ENCODE measurements at regions not wholly inside any gene's neighbourhood (a gene's known extent, or its start where the extent isn't known, plus 50 kb on each side); places are given as distances from the start of the nearest gene placed in this dataset.

DNA sequence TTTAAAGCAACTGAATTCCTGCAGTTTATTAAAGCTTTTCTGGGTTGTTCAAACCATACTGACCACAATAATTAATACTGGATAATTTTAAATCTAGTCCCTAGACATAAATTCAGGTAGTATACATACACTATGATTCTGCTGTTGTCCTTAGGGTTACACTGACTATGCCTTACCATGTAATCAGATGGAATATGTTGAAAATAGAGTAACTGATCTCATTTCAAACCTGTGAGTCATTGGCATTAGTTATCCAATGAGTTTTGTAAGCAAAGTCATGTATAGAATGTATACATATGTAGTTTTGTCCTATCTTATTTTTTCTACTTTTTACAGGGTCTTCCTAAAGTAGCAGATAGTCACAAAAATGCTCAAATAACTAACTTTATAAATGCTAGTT, 517.1 kb upstream of the CCDC54 start:
- Histone ChIP-seq H3K4me1 (ENCODE audit: control insufficient read depth, insufficient read depth, low read length) (peaks cover 6% of the 10 kb centered on the region), H3K9ac (ENCODE audit: low read depth, low read length) (no peak overlapping the region), H3K36me3 (ENCODE audit: control insufficient read depth, insufficient read depth, low read length) (no peaks in the 10 kb centered on the region), H3K27me3 (ENCODE audit: control insufficient read depth, insufficient read depth, low read length) (no peaks in the 10 kb centered on the region), H3K4me3 (ENCODE audit: low read depth, low read length) (no peak overlapping the region), H3K9me3 (ENCODE audit: control insufficient read depth, insufficient read depth, low read length) (no peaks in the 10 kb centered on the region)

DNA sequence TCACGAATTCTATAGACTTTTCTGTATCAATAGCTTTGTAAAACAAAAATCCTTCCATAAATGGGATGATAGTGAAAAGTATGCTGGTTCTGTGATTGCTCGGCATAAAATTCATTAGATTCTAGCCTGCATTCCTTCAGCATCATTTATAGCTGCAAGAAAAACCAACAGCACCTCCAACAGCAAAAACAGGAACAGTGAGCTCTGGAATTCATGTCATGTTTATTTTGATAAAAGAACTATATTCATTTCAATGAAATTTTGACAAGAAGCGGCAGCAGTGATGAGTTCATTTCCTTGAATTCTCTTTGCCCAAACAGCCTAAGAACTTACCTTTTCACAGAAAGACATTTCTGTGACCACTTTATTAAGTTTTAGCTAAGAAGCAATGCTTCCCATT, 515.2 kb upstream of the CCDC54 start:
- H3K9ac ChIP-seq (ENCODE audit: low read depth, low read length): no peak overlapping the region
- no peaks in the 10 kb centered on the region for H3K9me3 ChIP-seq (ENCODE audit: control insufficient read depth, insufficient read depth, low read length)
- no peaks in the 10 kb centered on the region for H3K27me3 ChIP-seq (ENCODE audit: control insufficient read depth, insufficient read depth, low read length)
- H3K4me1 ChIP-seq (ENCODE audit: control insufficient read depth, insufficient read depth, low read length): peaks cover 6% of the 10 kb centered on the region
- H3K4me3 ChIP-seq (ENCODE audit: low read depth, low read length): no peak overlapping the region
- no peaks in the 10 kb centered on the region for H3K36me3 ChIP-seq (ENCODE audit: control insufficient read depth, insufficient read depth, low read length)

DNA sequence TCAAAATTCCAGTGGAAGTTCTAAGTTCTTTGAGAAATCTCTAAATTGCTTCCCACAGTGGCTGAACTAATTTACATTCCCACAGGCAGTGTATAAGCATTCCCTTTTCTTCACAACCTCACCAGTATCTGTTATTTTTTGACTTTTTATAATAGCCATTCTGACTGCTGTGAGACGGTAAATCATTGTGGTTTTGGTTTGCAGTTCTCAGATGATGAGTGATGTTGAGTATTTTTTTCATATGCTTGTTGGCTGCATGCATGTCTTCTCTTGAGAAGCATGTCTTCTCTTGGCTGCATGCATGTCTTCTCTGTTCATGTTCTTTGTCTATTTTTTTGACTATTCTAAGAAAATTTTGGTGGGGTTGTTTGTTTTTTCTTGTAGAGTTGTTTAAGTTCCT, 499.6 kb upstream of the CCDC54 start:
- no peaks in the 10 kb centered on the region for H3K27me3 ChIP-seq (ENCODE audit: control insufficient read depth, insufficient read depth, low read length)
- no peak overlapping the region for H3K4me3 ChIP-seq (ENCODE audit: low read depth, low read length)
- H3K9me3 ChIP-seq (ENCODE audit: control insufficient read depth, insufficient read depth, low read length): no peaks in the 10 kb centered on the region
- no peaks in the 10 kb centered on the region for H3K36me3 ChIP-seq (ENCODE audit: control insufficient read depth, insufficient read depth, low read length)
- H3K9ac ChIP-seq (ENCODE audit: low read depth, low read length): no peak overlapping the region
- H3K4me1 ChIP-seq (ENCODE audit: control insufficient read depth, insufficient read depth, low read length): peaks cover 8% of the 10 kb centered on the region

DNA sequence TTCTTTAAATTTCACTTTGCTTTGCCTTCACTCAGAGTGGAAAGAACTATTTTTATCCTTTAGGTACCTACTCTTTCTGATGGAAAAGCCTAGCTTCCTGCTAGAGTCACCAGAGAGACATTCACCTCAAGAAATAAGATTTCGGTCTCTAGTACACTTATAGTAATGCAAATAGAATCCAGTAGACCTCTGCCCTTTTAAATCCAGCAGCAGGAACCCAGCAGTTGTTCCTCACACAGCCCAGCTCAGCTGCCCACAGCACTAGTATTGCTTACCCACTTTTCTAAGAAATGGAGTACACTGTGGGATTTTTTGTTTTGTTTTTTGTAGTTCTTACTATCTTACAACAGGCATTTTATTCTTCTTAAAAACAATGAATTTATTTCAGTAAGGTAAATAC, 497.0 kb upstream of the CCDC54 start:
- H3K9me3 ChIP-seq (ENCODE audit: control insufficient read depth, insufficient read depth, low read length): no peaks in the 10 kb centered on the region
- no peak overlapping the region for H3K9ac ChIP-seq (ENCODE audit: low read depth, low read length)
- H3K4me3 ChIP-seq (ENCODE audit: low read depth, low read length): no peak overlapping the region
- H3K36me3 ChIP-seq (ENCODE audit: control insufficient read depth, insufficient read depth, low read length): no peaks in the 10 kb centered on the region
- no peaks in the 10 kb centered on the region for H3K27me3 ChIP-seq (ENCODE audit: control insufficient read depth, insufficient read depth, low read length)
- peaks cover 8% of the 10 kb centered on the region for H3K4me1 ChIP-seq (ENCODE audit: control insufficient read depth, insufficient read depth, low read length)

DNA sequence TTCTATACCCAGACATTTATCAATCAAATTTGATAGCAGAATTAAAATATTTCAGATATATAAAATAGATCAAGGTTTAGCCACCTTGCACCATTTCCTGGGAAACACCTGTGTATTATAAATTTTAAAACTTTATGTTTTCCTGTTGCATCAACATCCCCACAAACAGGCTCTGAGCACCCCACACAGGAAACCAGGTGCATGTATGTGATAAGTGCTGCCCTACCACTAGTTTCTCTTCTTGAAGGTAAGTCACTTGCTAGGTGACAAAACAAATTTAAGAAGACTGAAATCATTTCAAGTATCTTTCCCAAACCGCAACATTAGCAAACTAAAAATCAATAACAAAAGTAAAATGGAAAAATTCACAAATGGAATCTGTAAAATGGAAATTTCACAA, 496.1 kb upstream of the CCDC54 start:
- Histone ChIP-seq H3K36me3 (ENCODE audit: control insufficient read depth, insufficient read depth, low read length) (no peaks in the 10 kb centered on the region), H3K4me3 (ENCODE audit: low read depth, low read length) (no peak overlapping the region), H3K27me3 (ENCODE audit: control insufficient read depth, insufficient read depth, low read length) (no peaks in the 10 kb centered on the region), H3K9ac (ENCODE audit: low read depth, low read length) (no peak overlapping the region), H3K9me3 (ENCODE audit: control insufficient read depth, insufficient read depth, low read length) (no peaks in the 10 kb centered on the region), H3K4me1 (ENCODE audit: control insufficient read depth, insufficient read depth, low read length) (peaks cover 8% of the 10 kb centered on the region)

DNA sequence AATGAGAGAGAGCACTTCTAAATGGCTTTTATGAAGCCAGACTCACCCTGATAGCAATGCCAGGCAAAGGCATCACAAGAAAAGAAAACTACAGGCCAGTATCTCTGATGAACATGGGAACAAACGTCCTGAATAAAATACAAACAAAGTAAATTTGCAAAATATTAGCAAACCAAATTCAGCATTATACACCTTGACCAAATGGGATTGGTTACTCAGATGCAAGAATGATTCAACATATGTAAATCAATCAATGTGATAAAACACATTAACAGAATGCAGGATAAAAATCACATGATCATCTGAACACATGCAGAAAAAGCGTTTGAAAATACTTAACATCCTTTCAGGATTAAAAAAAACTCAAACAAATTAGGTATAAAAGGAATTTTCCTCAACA, 494.9 kb upstream of the CCDC54 start:
- peaks cover 8% of the 10 kb centered on the region for H3K4me1 ChIP-seq (ENCODE audit: control insufficient read depth, insufficient read depth, low read length)
- no peak overlapping the region for H3K4me3 ChIP-seq (ENCODE audit: low read depth, low read length)
- no peaks in the 10 kb centered on the region for H3K9me3 ChIP-seq (ENCODE audit: control insufficient read depth, insufficient read depth, low read length)
- peaks cover 5% of the 10 kb centered on the region for H3K36me3 ChIP-seq (ENCODE audit: control insufficient read depth, insufficient read depth, low read length)
- no peaks in the 10 kb centered on the region for H3K27me3 ChIP-seq (ENCODE audit: control insufficient read depth, insufficient read depth, low read length)
- no peak overlapping the region for H3K9ac ChIP-seq (ENCODE audit: low read depth, low read length)

DNA sequence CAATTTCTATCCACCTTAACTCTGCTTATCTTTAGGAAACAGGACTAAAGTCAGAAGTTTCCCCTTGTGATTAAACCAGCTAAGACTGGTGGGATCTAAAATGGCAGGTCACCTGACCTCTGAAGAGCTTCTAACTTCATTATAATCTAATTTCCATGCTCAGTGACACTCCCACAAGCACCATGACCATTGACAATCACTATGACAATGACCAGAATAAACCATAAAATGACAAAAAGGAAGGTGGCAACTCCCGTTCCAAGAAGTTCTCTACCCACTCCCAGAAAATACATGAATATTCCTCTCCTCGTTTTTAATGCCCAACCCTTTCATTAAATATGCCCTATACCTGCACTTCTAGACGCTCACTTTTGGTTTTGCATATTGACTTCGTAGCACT, 471.2 kb upstream of the CCDC54 start:
- Histone ChIP-seq H3K4me3 (ENCODE audit: low read depth, low read length) (no peak overlapping the region), H3K27me3 (ENCODE audit: control insufficient read depth, insufficient read depth, low read length) (no peaks in the 10 kb centered on the region), H3K9ac (ENCODE audit: low read depth, low read length) (no peak overlapping the region), H3K36me3 (ENCODE audit: control insufficient read depth, insufficient read depth, low read length) (no peaks in the 10 kb centered on the region), H3K4me1 (ENCODE audit: control insufficient read depth, insufficient read depth, low read length) (no peaks in the 10 kb centered on the region), H3K9me3 (ENCODE audit: control insufficient read depth, insufficient read depth, low read length) (peaks cover 4% of the 10 kb centered on the region)

DNA sequence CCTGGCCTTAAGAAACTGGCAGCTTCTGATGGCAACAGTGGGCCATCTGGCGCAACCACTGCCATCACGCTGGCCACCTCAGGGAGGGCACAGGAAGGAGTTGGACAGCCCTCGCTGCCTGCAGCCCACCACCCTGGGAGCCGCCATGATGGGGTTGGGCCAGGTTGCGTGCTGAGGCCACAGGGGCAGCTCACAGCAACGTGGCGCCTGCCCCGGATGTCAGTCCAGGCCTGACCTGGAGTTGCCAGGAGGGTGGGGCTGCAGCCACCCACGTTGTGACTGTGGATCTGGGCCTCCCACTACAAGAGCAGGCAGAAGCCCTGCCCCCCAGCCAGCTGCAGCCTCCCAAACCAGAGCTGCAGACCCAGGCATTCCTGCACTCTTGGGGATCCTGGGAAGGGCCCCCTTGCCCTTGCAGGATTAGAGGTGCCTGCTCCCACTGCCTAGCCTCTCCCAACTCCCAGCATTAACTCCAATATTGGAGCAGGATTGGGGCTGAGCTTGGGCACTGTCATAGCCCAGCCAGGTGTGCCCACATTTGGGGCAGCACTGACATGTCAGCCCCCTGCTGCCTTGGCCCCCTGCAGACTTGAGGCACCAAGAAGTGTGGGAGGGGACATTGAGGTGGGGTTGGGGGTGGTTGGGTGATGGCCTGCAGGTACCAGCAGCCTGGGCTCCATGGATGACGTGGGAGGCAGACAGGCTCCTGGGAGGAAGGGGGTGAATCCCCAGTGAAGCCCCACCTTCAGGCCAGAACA, 468.9 kb upstream of the CCDC54 start:
- H3K9ac ChIP-seq (ENCODE audit: low read depth, low read length): no peak overlapping the region
- peaks cover 4% of the 10 kb centered on the region for H3K9me3 ChIP-seq (ENCODE audit: control insufficient read depth, insufficient read depth, low read length)
- H3K4me3 ChIP-seq (ENCODE audit: low read depth, low read length): no peak overlapping the region
- no peaks in the 10 kb centered on the region for H3K27me3 ChIP-seq (ENCODE audit: control insufficient read depth, insufficient read depth, low read length)
- H3K4me1 ChIP-seq (ENCODE audit: control insufficient read depth, insufficient read depth, low read length): peaks cover 6% of the 10 kb centered on the region
- no peaks in the 10 kb centered on the region for H3K36me3 ChIP-seq (ENCODE audit: control insufficient read depth, insufficient read depth, low read length)

DNA sequence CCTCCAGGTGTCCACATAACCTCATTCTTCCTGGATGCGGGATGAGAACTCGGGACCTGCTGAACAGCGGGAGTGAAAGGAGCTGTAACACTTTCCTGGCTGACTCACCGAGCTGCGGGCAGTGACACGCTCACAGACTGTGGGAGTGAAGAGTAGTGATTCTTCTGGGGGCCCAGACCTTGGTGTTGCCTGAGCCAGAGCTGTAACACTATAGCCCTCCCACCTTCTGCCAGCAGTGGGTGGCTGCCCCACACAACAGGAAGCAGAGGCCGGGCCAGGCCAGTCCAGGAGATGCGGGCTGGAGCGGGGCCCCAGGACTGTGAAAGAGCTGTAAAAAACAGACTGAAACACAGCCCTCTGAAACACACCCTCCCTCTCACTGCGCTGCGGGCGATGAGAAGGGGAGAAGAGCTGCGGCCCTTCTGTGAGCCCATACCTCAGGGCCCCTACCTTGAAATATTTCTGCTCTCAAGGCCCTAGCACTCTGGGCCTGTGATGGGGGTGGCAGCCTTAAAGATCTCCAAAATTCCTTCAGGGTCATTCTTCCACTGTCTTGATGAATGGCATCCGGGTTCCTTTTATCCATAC, 464.0 kb upstream of the CCDC54 start:
- H3K4me3 ChIP-seq (ENCODE audit: low read depth, low read length): peak overlapping the region; percentile 23
- H3K9me3 ChIP-seq (ENCODE audit: control insufficient read depth, insufficient read depth, low read length): peaks cover 4% of the 10 kb centered on the region
- H3K9ac ChIP-seq (ENCODE audit: low read depth, low read length): peak overlapping the region; percentile 73
- no peaks in the 10 kb centered on the region for H3K36me3 ChIP-seq (ENCODE audit: control insufficient read depth, insufficient read depth, low read length)
- H3K27me3 ChIP-seq (ENCODE audit: control insufficient read depth, insufficient read depth, low read length): no peaks in the 10 kb centered on the region
- peaks cover 18% of the 10 kb centered on the region for H3K4me1 ChIP-seq (ENCODE audit: control insufficient read depth, insufficient read depth, low read length)

DNA sequence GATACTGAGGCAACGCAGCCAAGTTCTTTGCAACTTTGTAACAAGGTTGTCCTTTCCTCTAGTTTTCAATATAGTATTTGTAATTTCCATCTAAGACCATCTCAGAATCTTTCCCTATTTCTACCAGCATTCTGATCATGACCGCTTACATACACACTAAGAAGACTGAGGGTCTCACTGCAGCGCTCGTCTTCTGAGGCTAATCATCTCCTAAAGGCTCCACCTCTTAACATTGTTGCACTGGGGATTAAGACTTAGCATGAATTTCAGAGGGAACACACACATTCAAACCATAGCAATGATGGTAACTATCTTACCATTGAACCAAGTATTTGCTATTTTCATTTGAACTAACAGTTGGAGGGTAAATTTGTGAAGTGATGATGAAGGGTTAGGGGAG, 463.3 kb upstream of the CCDC54 start:
- Histone ChIP-seq H3K9me3 (ENCODE audit: control insufficient read depth, insufficient read depth, low read length) (peaks cover 3% of the 10 kb centered on the region), H3K4me1 (ENCODE audit: control insufficient read depth, insufficient read depth, low read length) (peaks cover 18% of the 10 kb centered on the region), H3K4me3 (ENCODE audit: low read depth, low read length) (no peak overlapping the region), H3K9ac (ENCODE audit: low read depth, low read length) (no peak overlapping the region), H3K36me3 (ENCODE audit: control insufficient read depth, insufficient read depth, low read length) (no peaks in the 10 kb centered on the region), H3K27me3 (ENCODE audit: control insufficient read depth, insufficient read depth, low read length) (no peaks in the 10 kb centered on the region)

DNA sequence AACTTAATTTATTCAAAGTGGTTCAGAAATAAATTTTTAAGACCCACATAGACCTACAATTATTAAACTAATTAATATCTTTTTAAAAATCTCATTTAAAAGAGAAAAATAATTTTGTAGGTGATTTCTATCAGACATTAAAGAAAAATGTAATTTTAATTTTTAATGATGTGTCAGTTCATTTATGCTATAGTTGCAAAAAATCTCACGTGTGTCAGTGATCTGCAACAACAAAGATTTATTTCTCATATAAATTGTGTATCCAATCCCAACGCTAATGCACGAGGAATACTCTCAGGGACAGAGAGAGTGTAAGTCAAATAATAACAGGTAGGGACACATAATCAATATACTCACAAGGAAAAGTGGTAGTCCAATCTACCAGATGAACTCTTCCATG, 456.6 kb upstream of the CCDC54 start:
- Histone ChIP-seq H3K4me1 (ENCODE audit: control insufficient read depth, insufficient read depth, low read length) (no peaks in the 10 kb centered on the region), H3K9ac (ENCODE audit: low read depth, low read length) (no peak overlapping the region), H3K27me3 (ENCODE audit: control insufficient read depth, insufficient read depth, low read length) (no peaks in the 10 kb centered on the region), H3K4me3 (ENCODE audit: low read depth, low read length) (no peak overlapping the region), H3K9me3 (ENCODE audit: control insufficient read depth, insufficient read depth, low read length) (no peaks in the 10 kb centered on the region), H3K36me3 (ENCODE audit: control insufficient read depth, insufficient read depth, low read length) (no peaks in the 10 kb centered on the region)

DNA sequence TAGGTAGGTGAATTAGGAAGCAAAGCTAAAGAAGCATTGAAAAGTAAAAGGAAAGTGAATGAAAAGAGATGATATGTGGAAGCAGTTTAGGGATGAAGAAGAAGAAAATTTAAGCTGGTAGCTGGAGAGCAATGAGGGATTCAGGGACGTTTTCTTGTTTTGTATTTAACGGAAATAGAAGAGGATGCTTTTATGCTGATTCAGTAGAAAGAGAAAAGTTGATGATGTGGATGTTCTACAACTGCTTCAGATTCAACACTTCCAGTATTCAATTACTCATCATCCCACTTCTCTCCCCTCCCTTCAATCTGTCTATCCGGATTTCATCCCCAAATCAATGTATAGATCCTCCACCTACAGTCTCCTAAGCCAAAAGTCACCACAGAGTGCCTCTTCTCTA, 448.2 kb upstream of the CCDC54 start:
- no peaks in the 10 kb centered on the region for H3K36me3 ChIP-seq (ENCODE audit: control insufficient read depth, insufficient read depth, low read length)
- H3K27me3 ChIP-seq (ENCODE audit: control insufficient read depth, insufficient read depth, low read length): no peaks in the 10 kb centered on the region
- H3K9me3 ChIP-seq (ENCODE audit: control insufficient read depth, insufficient read depth, low read length): no peaks in the 10 kb centered on the region
- no peaks in the 10 kb centered on the region for H3K4me1 ChIP-seq (ENCODE audit: control insufficient read depth, insufficient read depth, low read length)
- no peak overlapping the region for H3K4me3 ChIP-seq (ENCODE audit: low read depth, low read length)
- no peak overlapping the region for H3K9ac ChIP-seq (ENCODE audit: low read depth, low read length)

Measured in iPS-15b (cell line).